HepG2 (cell line): ENCODE measurements at regions not wholly inside any gene's neighbourhood (a gene's known extent, or its start where the extent isn't known, plus 50 kb on each side); places are given as distances from the start of the nearest gene placed in this dataset.

ENCODE experiments used
- ATAC-seq: fragments of 200-7000 bp; cut with Tn5 transposase; 3 replicates; pipeline ENCODE4 v1.9.1; 2020; ENCODE audit warnings: mild to moderate bottlenecking, moderate library complexity
- BruUV-seq: library from RNA; stranded (reverse); fragments of 400-500 nt; replicated peaks from 2 replicates; lab custom pipeline; 2021; lab: Mats Ljungman, UMichigan
- CTCF ChIA-PET: fragments of 300-600 bp; formaldehyde crosslinking; extraction: SDS; loops from one replicate; lab custom pipeline; 2021; ENCODE audit warnings: low total read pairs, inconsistent platforms, low intra/inter-chr PET ratio; lab: Yijun Ruan, JAX
- POLR2A ChIA-PET: fragments of 350-600 bp; sonication (Branson Sonifier 250); formaldehyde crosslinking; loops from one replicate; lab custom pipeline; 2020; ENCODE audit warnings: antibody characterized with exemption, inconsistent platforms; lab: Yijun Ruan, JAX
- DNase-seq: peaks from one replicate; pipeline ENCODE4 v3.0.0-alpha.2; 2015; ENCODE audit warnings: low spot score
- FAIRE-seq: peaks from 3 replicates; lab custom pipeline; 2011; peaks lifted over from hg19 to GRCh38; lab: Jason Lieb, UNC
- H2AFZ ChIP-seq: one replicate; pipeline ENCODE4 v1.6.1; 2011; ENCODE audit warnings: low read length, inconsistent platforms
- H3K27ac ChIP-seq: fragments of 300-600 bp; 3 replicates; pipeline ENCODE4 v1.8.0; 2011; ENCODE audit warnings: mixed run types, mild to moderate bottlenecking, mixed read lengths, low read length, inconsistent platforms; ENCODE audit not compliant: insufficient read depth; ENCODE audit errors: extremely low read length
- H3K27me3 ChIP-seq, 2 experiments: fragments of 200-600 bp in 1 of 2; 2 replicates in 1 of 2; 3 replicates in 1 of 2; pipeline versions ENCODE4 v1.6.0 to v1.8.0; 2011; ENCODE audit warnings: low read length in 2 of 2, mild to moderate bottlenecking in 2 of 2, moderate library complexity in 2 of 2, inconsistent platforms in 1 of 2; ENCODE audit not compliant: insufficient read depth in 2 of 2, control insufficient read depth in 1 of 2
- H3K36me3 ChIP-seq, 2 experiments: fragments of 200-600 bp in 1 of 2; replicated peaks in 1 of 2; 2 replicates in 1 of 2; 3 replicates in 1 of 2; pipeline versions ENCODE4 v1.5.1 to v1.8.0; 2011; ENCODE audit warnings: low read length in 2 of 2, inconsistent platforms in 1 of 2; ENCODE audit not compliant: insufficient read depth in 2 of 2, control insufficient read depth in 1 of 2
- H3K4me1 ChIP-seq: 2 replicates; pipeline ENCODE4 v1.5.1; 2012; ENCODE audit warnings: low read length, inconsistent platforms; ENCODE audit not compliant: insufficient read depth
- H3K4me2 ChIP-seq: 2 replicates; pipeline ENCODE4 v1.6.0; 2011; ENCODE audit warnings: low read depth, low read length, inconsistent platforms
- H3K4me3 ChIP-seq, 3 experiments: fragments of 200-600 bp in 1 of 3; sonication (generic), shearing (Covaris generic) in 1 of 3; replicated peaks in 1 of 3; 2 replicates each; pipeline ENCODE4 v1.5.1; 2011 to 2016; ENCODE audit warnings: low read length in 3 of 3, inconsistent platforms in 2 of 3, low read depth in 2 of 3, mild to moderate bottlenecking in 2 of 3, control low read depth in 1 of 3, mixed read lengths in 1 of 3; ENCODE audit not compliant: insufficient read depth in 1 of 3
- H3K79me2 ChIP-seq: one replicate; pipeline ENCODE4 v1.6.1; 2011; ENCODE audit warnings: low read length, inconsistent platforms; ENCODE audit not compliant: insufficient read depth
- H3K9ac ChIP-seq: 2 replicates; pipeline ENCODE4 v1.6.0; 2011; ENCODE audit warnings: mild to moderate bottlenecking, low read depth, low read length, inconsistent platforms; ENCODE audit not compliant: insufficient read depth
- H3K9me3 ChIP-seq: 2 replicates; pipeline ENCODE4 v1.5.1; 2012; ENCODE audit warnings: mild to moderate bottlenecking, low read length
- H4K20me1 ChIP-seq: 2 replicates; pipeline ENCODE4 v1.6.0; 2011; ENCODE audit warnings: inconsistent platforms, mild to moderate bottlenecking, low read length, moderate library complexity; ENCODE audit not compliant: insufficient read depth
- ARID4A ChIP-seq: sonication (generic); formaldehyde crosslinking; IDR thresholded peaks from 2 replicates; pipeline ENCODE4 v1.5.0; 2020; ENCODE audit warnings: mild to moderate bottlenecking, missing genetic modification reagents, borderline replicate concordance
- ATF5 ChIP-seq: sonication (generic); formaldehyde crosslinking; IDR thresholded peaks from 2 replicates; pipeline ENCODE4 v1.4.0; 2020; ENCODE audit warnings: mild to moderate bottlenecking, low read depth, missing genetic modification reagents
- DR1 ChIP-seq: sonication (generic); formaldehyde crosslinking; IDR thresholded peaks from 2 replicates; pipeline ENCODE4 v1.8.0; 2021; ENCODE audit warnings: mild to moderate bottlenecking, missing genetic modification reagents, inconsistent platforms
- ELF3 ChIP-seq: IDR thresholded peaks from 2 replicates; pipeline ENCODE4 v1.6.1; 2016; ENCODE audit warnings: missing genetic modification reagents, missing compliant biosample characterization
- GABPB1 ChIP-seq: IDR thresholded peaks from 2 replicates; pipeline ENCODE4 v1.6.1; 2016; ENCODE audit warnings: mild to moderate bottlenecking, missing genetic modification reagents, moderate library complexity, missing compliant biosample characterization
- HMG20A ChIP-seq: IDR thresholded peaks from 2 replicates; pipeline ENCODE4 v1.6.1; 2016; ENCODE audit warnings: borderline replicate concordance
- HOXA9 ChIP-seq: sonication (generic); formaldehyde crosslinking; IDR thresholded peaks from 2 replicates; pipeline ENCODE4 v1.8.1; 2022; ENCODE audit warnings: missing genetic modification reagents, mild to moderate bottlenecking, moderate library complexity, borderline replicate concordance
- MIER2 ChIP-seq: IDR thresholded peaks from 2 replicates; pipeline ENCODE4 v1.6.1; 2016; ENCODE audit warnings: missing biosample characterization, missing genetic modification reagents
- NFATC3 ChIP-seq: sonication (generic); formaldehyde crosslinking; IDR thresholded peaks from 2 replicates; pipeline ENCODE4 v1.5.1; 2020; ENCODE audit warnings: mild to moderate bottlenecking, missing genetic modification reagents
- PRPF4 ChIP-seq: fragments of 200-400 bp; formaldehyde crosslinking; IDR thresholded peaks from 2 replicates; pipeline ENCODE4 v1.6.1; 2016; ENCODE audit warnings: low read length, low read depth; ENCODE audit not compliant: poor library complexity, severe bottlenecking
- RAD21 ChIP-seq: fragments of 450-650 bp; formaldehyde crosslinking; IDR thresholded peaks from 2 replicates; pipeline ENCODE4 v1.5.0; 2020; ENCODE audit warnings: mild to moderate bottlenecking
- RORA ChIP-seq: sonication (generic); formaldehyde crosslinking; IDR thresholded peaks from 2 replicates; pipeline ENCODE4 v1.5.0; 2020; ENCODE audit warnings: mild to moderate bottlenecking, missing genetic modification reagents, moderate library complexity
- ZMYM4 ChIP-seq: sonication (generic); formaldehyde crosslinking; IDR thresholded peaks from 2 replicates; pipeline ENCODE4 v1.8.1; 2023; ENCODE audit warnings: mild to moderate bottlenecking, missing genetic modification reagents
- ZNF317 ChIP-seq: sonication (generic); formaldehyde crosslinking; IDR thresholded peaks from 2 replicates; pipeline ENCODE4 v1.5.0; 2020; ENCODE audit warnings: mild to moderate bottlenecking, missing genetic modification reagents
- ZNF691 ChIP-seq: sonication (generic); formaldehyde crosslinking; IDR thresholded peaks from 2 replicates; pipeline ENCODE4 v1.4.0; 2020; ENCODE audit warnings: missing genetic modification reagents, low read depth, mild to moderate bottlenecking, borderline replicate concordance
- WGBS: methylation state at CpG from one replicate; pipeline ENCODE4 v1.1.6; 2017; ENCODE audit warnings: low lambda C conversion rate; 5-methylcytosine and 5-hydroxymethylcytosine counted together
- in situ Hi-C: cut with HindIII; loops from 2 replicates; pipeline ENCODE4 v1.10.0; 2017; ENCODE audit warnings: low pct_unique_long_range_greater_than_20kb; ENCODE audit not compliant: extremely low pct_ligation_motif_present
- intact Hi-C: fragments of 100-400 bp; cut with micrococcal nuclease; formaldehyde crosslinking; loops from one replicate; pipeline ENCODE4 v1.10.0; 2022; ENCODE audit not compliant: unreplicated experiment

GRCh38 chr2:12091201-12091806, 344.9 kb downstream of the LPIN1 start:
- no peak overlapping the region for H3K27ac ChIP-seq
- no peaks in the 10 kb centered on the region for H3K36me3 ChIP-seq
- H3K9me3 ChIP-seq = no peaks in the 10 kb centered on the region
- no peak for TF ChIP-seq RAD21
- TF ChIP-seq MIER2 (CRISPR knock-in tag) = no peak
- no peak for TF ChIP-seq PRPF4
- no peak overlapping the region for H2AFZ ChIP-seq
- intact Hi-C loops = no loop called here
- in situ Hi-C loops = no loop called here
- BruUV-seq = no TSS peak
- ChIA-PET POLR2A (no interaction called here), CTCF (no interaction called here)
- 54% methylated on average over 4 of the region's 4 CpGs for WGBS
- H3K9ac ChIP-seq = no peak overlapping the region
- no peak for DNase-seq
- ATAC-seq = no peak
- H3K79me2 ChIP-seq = no peaks in the 10 kb centered on the region
- no peaks in the 10 kb centered on the region for H3K27me3 ChIP-seq
- H3K4me1 ChIP-seq = no peaks in the 10 kb centered on the region
- FAIRE-seq = no peak
- no peaks in the 10 kb centered on the region for H4K20me1 ChIP-seq
- no peak overlapping the region for H3K4me2 ChIP-seq
- no peak overlapping the region for H3K4me3 ChIP-seq

- Histone ChIP-seq H4K20me1 (no peaks in the 10 kb centered on the region), H3K27me3 (no peaks in the 10 kb centered on the region), H3K79me2 (no peaks in the 10 kb centered on the region), H3K27ac (no peak overlapping the region), H3K9me3 (no peaks in the 10 kb centered on the region), H3K4me1 (no peaks in the 10 kb centered on the region), H3K4me2 (no peak overlapping the region), H3K36me3 (no peaks in the 10 kb centered on the region), H3K9ac (no peak overlapping the region), H2AFZ (no peak overlapping the region), H3K4me3 (no peak overlapping the region)
- intact Hi-C loops (no loop called here), in situ Hi-C loops (no loop called here)
- DNase-seq (no peak), ATAC-seq (no peak), FAIRE-seq (no peak)
- WGBS = 47% methylated on average over 3 of the region's 3 CpGs
- ChIA-PET POLR2A (no interaction called here), CTCF (no interaction called here)
- BruUV-seq = no TSS peak
- no peak for TF ChIP-seq ATF5 (CRISPR knock-in tag)
- no peak for TF ChIP-seq HOXA9 (CRISPR knock-in tag)
- no peak for TF ChIP-seq GABPB1 (CRISPR knock-in tag)
- no peak for TF ChIP-seq ZNF317 (CRISPR knock-in tag)
- TF ChIP-seq DR1 (CRISPR knock-in tag) = no peak
- TF ChIP-seq ZNF691 = no peak
- TF ChIP-seq ZMYM4 (CRISPR knock-in tag) = no peak
- no peak for TF ChIP-seq HMG20A (CRISPR knock-in tag)
- no peak for TF ChIP-seq ARID4A (CRISPR knock-in tag)
- no peak for TF ChIP-seq NFATC3 (CRISPR knock-in tag)
- TF ChIP-seq RORA (CRISPR knock-in tag) = no peak
- TF ChIP-seq ELF3 (CRISPR knock-in tag) = no peak
Measured at GRCh38 chr2:12094134-12094533, 347.7 kb downstream of the LPIN1 start.
